SIG-M5 treated with dmso at 0.1 percent for 504 hours (cell line): ENCODE measurements at regions not wholly inside any gene's neighbourhood (a gene's known extent, or its start where the extent isn't known, plus 50 kb on each side); places are given as distances from the start of the nearest gene placed in this dataset.
"Not testable (repeated sequence)": the region's sequence is repeated elsewhere in the genome, so short reads cannot be mapped to it uniquely, and the experiment has no call there.

ENCODE experiments used
- DNase-seq: peaks from one replicate; lab custom pipeline; 2025; ENCODE audit not compliant: unreplicated experiment; lab: John Stamatoyannopoulos, UW

DNA sequence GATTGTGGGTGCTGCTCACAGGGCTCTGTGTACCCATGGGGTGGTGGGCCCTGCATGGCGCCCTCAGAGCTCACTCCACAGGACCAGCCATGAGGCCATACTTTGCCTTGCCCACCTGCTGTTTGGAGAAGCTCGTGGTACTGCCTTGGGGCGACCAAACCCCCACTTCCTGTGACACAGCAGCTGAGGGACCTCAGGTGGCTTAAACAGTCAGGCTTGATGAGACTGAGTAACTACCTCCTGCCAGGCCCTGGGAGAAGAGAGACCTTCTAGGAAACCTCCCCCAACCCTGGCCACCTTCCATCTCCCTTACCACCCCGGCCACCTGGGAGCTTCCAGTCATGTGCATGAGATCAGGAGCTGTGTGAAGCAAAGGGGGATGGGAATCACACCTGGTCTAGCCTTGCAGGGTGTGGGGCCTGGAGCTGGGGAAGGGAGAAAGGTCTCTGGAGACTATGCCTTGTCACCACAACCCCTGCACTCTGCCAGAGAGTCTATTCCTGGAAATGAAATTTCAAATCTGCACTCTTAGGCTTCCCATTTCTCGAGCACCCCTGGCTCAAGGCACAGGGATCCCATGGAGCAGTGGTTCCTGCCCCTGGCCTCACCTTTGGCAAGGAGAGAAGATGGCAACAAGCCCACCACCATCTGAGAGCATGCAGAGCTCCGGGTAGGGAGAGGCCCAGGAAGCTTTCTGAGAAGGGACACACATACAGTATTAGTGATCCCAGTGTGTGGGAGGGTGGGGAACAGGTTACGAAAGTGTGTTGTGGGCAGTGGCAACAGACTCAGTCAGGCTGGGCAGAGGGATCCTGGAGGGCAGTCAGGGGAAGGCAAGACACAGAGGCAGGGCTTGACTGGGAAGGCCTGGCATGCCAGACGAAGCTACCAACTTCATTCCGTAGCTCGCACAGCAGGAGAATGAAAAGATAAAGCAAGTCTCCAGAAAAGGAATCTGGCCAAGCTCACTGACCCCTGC, 125.0 kb downstream of the URI1 start:
- no peak for DNase-seq

DNA sequence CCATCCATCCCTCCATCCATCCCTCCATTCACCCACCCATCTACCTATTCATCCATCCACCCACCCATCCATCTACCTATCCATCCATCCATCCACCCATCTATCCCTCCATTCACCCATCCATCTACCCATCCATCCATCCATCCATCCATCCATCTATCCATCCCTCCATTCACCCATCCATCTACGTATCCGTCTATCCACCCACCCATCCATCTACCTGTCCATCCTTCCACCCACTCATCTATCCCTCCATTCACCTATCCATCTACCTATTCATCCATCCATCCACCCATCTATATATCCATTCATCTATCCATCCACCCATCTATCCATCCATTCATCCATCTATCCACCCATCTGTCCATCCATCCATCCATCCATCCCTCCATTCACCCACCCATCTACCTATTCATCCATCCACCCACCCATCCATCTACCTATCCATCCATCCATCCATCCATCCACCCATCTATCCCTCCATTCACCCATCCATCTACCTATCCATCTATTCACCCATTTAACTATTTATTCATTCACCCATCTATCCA, 126.0 kb downstream of the URI1 start:
- not testable (repeated sequence) for DNase-seq

DNA sequence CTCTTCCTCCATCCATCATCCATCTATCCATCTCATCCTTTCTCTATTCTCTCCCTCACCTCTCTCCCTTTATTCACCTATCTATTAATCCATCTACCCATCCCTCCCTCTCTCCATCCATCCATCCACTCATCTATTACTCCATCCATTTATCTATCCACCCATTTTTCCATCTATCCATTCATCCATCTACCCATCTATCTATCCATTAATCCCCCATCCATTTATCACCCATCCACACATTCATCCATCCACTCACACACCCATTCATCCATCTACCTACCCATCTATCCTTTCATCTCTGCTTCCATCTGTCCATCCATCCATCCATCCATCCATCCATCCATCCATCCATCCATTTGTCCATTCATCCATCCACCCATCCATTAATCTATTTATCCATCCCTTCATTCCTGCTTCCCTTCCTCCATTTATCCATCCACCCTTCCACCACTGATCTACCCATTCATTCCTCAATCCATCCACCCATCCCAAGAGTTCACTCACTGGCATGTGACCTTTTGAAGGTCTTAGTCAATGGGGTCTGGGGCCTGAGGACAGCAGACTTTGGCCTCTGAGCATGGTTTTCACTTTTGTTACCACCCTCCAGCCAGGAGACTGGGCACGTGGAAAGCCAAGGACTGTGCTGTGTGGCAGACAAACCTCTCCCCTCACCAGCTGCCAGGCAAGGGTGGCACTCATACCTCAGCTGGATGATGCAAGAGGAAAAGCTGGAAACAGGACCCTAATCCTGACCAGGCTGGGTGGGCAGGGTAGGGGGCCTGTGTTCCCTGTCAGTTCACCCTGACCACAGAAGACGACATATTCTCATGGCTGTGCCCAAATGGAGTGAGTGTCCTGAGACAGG, 126.7 kb downstream of the URI1 start:
- DNase-seq = no peak

DNA sequence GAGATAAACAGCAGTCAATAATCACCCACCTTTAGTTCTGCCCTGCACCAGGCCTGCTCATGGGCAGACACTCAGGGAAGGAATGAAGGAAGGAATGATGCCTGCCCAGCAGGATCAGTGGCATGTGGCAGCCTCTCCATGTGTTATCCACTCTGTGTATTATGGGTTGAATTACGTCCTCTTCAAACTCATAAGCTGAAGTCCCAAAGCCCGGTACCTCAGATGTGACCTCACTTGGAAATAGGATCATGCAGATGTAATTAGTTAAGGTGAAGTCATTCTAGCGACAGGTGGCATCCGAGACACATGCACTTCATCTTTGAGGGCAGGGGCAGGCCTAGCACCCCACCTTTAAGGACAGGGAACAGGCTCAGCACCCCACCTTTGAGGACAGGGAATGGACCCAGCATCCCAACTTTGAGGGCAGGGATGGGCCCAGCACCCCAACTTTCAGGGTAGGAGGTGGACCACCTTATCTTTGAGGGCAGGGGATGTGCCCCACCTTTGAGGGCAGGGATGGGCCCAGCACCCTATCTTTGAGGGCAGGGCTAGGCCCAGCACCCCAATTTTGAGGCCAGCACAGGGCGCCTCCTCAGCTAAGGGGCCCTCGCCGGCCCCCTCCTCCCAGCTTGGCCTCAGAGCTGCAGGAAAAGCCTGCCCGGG, 127.6 kb downstream of the URI1 start:
- DNase-seq = no peak

DNA sequence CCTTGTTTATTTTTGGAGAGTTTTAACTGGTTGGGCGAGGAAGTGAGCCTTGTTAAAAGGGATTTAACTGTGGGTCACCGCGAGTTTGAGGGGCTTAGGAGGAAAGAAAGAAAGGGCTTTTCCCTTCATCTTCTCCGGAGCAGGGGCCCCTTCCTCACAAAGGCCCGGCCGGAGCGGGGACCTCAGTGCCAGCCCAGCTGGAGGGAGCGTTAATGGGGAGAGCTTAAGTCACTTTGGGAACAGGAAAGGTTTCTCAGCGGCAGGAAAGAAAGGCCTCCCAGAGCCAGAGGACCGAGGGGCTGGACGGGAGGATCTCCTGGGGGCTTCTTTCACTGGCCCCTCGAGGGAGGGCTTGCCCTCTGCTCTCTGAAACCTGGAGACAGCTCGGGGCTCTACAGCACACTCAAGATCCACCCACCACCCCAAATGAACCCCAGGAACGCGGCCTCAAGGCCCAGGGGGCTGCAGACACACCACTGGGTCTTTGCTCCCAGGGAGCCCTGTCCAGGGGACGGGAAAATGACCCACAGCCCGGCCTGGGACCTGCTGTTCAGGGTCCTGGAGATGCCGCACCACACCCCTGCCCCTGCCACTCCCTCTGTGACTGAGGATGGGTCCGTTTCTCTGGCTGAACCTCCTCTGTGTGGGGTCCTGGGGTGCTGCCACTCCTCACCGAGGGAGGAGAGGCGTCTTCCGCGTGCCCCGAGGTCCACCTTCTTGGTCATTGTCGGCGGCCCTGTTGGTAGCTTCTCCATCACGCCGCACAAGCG, 128.3 kb downstream of the URI1 start:
- no peak for DNase-seq

DNA sequence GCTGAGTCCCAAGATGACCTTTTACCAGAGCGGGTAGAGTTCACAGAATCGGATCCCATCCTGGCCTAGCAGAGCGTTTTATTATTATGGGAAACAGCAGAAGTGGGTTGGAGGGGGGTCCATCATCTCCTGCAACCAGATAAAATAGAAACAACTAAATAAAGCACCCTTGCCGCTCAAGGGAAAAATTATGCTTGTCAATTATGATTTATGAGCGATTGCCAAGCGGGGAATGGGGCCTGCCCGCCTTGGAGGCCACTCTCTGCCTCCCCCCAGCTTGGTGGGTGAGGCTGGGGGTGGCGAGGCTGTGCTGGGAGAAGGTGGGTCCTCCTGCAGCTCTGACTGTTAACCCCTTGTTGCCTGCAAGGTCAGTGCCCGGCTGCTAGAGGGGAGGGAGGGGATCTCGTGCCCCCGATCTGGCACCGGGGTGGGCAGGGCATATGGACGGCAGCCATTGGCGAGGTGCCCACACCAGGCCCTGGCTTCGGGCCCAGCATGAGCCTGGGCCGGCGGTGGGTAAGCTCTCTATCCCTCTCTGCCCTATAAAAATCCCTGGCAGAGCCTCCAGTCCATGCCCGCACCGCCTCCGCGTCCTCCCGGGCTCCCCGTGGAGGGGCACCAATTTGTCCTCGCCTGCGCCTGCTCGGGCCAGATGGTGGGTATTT, 129.1 kb downstream of the URI1 start:
- DNase-seq = no peak

DNA sequence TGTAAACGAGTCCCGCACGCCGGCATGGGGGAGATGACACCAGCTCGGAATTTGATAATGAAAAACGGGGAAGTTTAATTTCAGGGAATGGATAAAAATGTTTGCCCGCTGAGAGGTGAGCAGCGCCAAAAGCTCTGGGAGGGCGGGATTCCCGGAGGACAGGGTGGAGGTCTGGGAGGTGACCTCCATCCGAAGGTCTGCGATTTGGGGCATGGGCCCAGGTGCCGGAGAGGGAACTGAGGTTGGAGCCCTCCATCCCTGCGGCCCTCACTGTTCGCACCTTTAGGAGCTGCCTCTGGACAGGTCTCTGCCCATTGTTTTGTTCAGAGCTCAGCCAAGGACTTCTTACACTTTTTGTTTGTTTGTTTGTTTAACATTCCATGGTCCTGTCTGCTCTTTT, 129.8 kb downstream of the URI1 start:
- DNase-seq = no peak

DNA sequence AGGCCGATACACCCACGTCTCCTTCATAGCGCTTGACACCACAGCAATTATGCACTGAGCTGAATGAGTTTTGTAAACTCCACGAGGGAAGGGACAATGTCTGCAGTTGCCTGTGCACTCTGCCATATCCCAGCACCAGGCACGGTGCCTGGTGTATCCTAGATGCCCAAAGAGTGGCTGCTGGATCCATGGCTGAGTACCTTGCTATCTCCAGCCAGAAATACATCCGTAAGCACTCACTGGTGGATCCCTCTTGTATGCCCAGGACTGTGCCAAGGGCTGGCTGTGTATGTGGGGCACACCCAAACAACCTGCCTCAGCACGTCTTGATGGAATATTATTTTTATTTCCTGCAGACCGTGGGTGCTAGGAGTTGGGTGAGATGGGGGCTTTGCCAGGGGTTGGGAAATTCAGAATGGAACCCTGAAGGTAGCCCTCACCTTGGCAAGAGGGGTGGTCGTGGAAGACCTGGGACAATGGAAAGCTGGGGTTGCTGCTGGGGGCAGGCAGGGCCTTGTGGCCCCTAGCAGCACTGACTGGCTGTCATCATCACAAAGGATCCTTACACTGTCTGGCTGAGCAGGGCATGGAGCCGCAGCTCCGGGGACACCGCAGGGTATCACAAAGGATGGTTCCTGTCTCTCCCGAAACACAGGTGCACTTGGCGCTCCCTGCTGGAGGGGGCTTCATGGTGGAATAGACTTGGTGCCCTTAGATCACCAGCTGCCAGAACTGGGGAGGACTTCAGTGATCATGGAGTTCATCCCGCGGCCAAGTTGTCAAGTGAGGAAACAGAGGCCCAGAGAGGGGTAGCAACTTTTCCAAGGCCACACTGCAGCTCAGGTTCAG, 131.3 kb downstream of the URI1 start:
- DNase-seq = no peak

DNA sequence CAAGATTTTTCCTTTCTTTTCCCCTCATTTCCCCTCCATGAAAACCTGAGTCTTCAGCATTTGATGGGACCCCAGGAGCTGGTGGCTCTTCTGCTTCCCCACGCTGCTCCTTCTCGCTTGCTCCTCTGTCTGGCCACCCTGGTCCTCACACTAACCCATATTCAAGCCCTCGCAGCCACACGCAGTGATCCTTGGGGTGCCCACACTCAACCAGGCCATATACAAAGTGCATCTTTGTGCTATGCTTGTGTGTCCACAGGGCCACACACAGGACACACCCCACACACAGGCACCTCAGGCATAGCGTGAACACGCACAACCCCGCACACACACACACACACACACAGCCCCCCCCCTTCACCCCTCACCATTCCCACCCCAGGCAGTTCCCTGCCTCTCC, 132.1 kb downstream of the URI1 start:
- DNase-seq = no peak

DNA sequence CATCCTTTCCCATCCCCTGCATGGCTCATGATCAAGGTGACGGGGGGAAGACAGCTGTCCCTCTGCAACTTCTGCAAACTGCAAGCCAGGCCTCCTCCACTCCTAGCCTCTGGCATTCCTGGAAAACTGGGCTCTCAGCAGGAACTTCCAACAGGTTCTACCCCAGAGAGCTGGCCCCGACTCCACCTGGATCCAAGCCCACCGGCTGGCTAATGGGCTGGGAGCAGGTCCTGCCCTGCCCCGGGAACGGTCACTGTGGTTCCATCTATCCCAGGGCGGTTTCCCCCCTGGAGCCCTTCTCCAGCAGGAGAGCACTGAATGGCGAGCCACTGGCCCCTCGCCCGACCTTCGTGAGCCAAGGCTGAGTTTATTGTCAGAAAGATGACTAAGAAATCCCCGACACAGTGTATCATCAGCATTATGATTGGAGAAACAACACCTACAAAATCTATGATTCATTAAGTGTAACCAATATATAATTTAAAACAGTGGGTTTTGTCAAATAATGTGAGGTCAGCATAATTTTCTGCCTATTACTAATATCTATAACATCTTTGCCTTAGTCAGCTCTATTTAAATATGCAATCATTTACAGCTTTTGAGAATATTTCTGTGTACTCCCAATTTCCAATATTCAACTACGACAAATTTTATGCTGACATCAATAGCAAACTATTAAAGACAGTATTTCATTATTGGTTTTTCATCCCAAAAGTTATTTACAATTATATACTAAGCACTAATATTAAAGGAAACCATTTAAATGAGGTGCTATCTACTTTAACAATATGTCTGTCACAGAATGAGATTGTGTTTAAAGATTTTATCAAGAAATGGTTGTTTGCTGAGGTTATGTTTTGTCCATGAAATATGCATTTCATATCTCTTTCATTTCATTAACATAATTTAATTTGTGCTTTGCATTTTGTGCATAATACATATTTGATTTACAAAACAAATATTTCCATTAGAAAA, 133.0 kb downstream of the URI1 start:
- DNase-seq = no peak

DNA sequence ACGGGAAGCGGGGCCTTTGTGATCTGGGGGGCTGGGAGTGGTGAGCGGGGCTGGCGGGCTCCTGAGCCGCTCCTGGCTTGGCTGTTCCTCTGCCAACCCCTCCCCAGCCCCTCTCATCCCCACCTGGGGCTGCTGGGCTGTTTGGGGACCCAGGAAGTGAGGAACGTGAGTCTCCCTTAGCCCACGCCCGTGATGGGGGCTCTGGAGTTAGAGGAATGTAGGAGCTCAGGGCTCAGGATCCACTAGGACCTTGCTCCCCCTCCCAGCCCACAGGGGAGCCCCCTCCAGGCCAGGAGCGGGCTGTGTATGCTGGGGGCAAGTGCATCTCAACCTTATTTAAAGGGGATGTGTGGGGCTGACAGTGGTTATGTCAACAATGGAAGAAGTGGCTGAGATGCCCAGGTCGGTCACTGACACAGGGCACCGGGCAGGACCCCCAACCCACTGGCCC, 134.1 kb downstream of the URI1 start:
- no peak for DNase-seq

DNA sequence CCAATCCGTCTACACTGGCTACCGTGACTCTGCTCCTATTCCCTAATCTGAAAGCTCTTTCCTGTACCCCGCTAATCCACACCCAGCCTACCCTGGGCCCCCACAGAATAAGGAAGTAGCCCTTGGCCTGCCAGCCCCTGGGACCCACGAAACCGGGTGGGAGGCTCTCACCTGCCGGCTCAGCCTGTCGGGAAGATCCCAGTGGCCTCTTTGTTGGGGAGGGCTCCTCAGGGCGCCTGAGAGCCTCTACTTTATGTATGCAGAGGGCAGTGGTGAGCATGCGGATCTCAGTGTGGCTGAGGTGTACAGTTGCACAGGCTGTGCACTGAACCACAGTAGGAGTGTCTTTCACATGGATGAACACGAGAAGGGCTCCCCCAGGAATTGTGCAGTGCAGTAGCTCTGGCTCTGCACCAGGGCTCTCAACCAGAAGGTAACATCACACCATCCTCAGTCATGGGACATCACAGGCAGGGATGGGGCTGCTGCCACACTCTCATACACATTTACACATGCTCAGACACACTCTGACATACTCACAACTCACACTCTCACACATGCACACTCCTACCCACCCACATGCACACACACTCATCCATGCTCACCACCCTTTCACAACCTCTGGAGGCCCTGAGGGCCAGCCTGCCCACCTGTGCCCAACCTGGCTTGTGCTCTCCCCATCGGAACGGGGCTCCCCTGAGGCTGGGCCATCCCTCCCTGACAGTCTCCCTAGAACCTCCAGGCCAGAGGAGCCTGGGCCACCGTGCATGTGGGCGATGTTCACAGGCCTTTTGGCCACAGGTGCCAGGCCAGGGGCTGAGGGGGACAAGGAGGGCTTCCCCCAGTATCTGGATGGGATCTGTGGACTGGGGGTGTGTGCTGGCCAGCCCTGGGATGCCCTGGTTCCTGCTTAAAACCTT, 135.0 kb downstream of the URI1 start:
- DNase-seq = no peak

DNA sequence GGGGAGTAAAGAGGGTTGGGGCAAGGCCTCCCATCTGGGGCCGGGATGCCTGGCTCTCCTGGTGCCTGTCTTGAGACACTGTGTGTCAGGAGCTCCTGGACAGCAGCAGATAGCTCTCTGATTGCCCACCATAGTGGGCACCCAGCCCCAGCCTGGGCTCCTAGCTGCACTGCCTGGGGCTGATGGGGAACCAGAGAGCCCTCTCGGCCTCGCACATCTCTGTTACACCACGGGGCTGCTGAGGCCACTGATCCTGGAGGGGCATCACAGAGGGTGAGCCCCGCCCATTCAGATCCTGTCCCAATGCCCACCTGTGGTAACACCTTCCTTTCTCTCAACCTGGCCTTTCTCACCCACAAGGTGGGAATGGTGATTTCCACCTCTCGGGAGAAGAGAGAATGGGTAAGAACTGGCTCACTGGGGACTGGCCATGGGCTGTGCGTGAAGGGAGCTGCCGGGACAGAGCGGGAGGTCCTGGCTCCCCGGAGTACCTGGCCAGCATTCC, 135.9 kb downstream of the URI1 start:
- DNase-seq = no peak

DNA sequence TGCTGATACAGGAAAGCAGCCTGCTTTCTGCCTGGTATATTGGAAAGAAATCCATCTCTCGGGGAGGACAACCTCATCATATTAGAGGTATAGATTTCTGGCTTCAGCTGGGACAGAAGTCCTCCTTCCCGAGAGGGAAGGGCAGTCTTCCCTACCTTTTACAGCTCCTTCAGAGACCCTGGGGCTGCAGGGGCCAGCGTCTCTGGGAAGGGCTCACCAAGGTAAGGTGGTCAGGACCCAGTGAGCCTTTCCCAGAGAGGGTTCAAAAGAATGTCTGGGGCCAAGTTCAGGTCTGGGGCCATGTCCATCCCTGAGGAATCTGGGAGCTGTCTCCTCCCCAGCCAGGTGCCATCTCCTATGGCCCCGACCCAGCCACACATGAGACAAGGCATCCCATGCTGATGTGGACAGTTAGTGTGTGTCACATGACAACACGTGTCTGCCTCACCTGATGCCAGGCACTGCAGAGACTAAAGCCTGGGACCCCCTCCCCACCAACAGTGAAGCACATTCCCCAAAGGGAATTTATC, 136.4 kb downstream of the URI1 start:
- DNase-seq = no peak

DNA sequence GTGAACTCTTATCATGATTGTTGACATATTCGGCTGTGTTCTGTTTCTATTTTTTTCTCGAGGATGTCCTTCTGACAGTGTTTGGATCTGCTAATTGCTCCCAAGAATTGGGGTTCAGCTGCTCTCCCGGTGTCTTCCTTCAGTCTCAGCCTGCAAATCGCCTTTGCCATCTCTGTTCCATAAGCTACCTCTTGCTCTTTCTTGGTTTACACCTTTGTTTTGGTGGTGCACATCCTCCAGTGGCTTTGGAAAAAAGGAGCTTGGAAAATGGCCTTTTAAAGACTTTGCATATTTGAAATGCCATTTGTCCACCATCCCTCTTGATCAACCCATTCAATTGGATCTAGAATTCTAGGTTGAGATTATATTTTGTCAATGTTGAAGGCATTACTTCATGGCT, 137.2 kb downstream of the URI1 start:
- DNase-seq = no peak

DNA sequence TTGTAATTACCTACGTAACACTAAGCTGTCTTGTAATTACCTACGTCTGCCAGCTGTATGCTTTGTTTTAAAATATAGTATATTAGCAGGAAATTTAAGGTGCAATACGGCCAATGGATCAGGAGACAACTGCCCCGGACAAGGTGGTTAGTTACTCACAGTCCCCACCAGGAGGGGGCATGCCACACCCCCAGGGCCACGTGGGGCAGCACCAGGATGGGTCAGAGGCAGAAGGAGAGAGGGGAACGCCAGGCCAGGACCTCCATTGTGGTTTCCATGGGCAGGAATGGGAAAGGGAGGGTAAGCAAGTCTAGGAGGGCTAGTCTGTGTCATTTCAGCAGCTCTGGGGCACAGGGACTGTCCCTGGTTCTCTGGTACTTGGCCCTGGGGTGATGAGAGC, 140.1 kb downstream of the URI1 start:
- no peak for DNase-seq
